ENCODE measurements at regions not wholly inside any gene's neighbourhood (a gene's known extent, or its start where the extent isn't known, plus 50 kb on each side); places are given as distances from the start of the nearest gene placed in this dataset.

- FAIRE-seq (no peak), DNase-seq (ENCODE audit: low read depth) (peak; percentile 50)
- no peaks in the 10 kb centered on the region for H3K27me3 ChIP-seq (ENCODE audit: control insufficient read depth, insufficient read depth, low read length)
- no peaks in the 10 kb centered on the region for H3K36me3 ChIP-seq (ENCODE audit: control insufficient read depth, insufficient read depth, low read length)
- no peak overlapping the region for H3K4me3 ChIP-seq (ENCODE audit: low read depth, low read length)
- TF ChIP-seq, protein P1, sequence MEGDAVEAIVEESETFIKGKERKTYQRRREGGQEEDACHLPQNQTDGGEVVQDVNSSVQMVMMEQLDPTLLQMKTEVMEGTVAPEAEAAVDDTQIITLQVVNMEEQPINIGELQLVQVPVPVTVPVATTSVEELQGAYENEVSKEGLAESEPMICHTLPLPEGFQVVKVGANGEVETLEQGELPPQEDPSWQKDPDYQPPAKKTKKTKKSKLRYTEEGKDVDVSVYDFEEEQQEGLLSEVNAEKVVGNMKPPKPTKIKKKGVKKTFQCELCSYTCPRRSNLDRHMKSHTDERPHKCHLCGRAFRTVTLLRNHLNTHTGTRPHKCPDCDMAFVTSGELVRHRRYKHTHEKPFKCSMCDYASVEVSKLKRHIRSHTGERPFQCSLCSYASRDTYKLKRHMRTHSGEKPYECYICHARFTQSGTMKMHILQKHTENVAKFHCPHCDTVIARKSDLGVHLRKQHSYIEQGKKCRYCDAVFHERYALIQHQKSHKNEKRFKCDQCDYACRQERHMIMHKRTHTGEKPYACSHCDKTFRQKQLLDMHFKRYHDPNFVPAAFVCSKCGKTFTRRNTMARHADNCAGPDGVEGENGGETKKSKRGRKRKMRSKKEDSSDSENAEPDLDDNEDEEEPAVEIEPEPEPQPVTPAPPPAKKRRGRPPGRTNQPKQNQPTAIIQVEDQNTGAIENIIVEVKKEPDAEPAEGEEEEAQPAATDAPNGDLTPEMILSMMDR (IDR thresholded peaks at IDR 0.05; ENCODE audit: insufficient read depth, low read length, severe bottlenecking), result no peak
Measured at GRCh38 chr3:56879436-56880215, 77.9 kb upstream of the ARHGEF3 start.

GRCh38 chr3:56878074-56878473, 76.3 kb upstream of the ARHGEF3 start:
- DNase-seq (ENCODE audit: low read depth) (no peak), FAIRE-seq (no peak)
- no peaks in the 10 kb centered on the region for H3K27me3 ChIP-seq (ENCODE audit: control insufficient read depth, insufficient read depth, low read length)
- no peak overlapping the region for H3K4me3 ChIP-seq (ENCODE audit: low read depth, low read length)
- TF ChIP-seq, protein P1 (IDR thresholded peaks at IDR 0.05; ENCODE audit: insufficient read depth, low read length, severe bottlenecking), result no peak
- no peaks in the 10 kb centered on the region for H3K36me3 ChIP-seq (ENCODE audit: control insufficient read depth, insufficient read depth, low read length)

- Histone ChIP-seq H3K27me3 (ENCODE audit: control insufficient read depth, insufficient read depth, low read length) (no peaks in the 10 kb centered on the region), H3K36me3 (ENCODE audit: control insufficient read depth, insufficient read depth, low read length) (no peaks in the 10 kb centered on the region), H3K4me3 (ENCODE audit: low read depth, low read length) (no peak overlapping the region)
- FAIRE-seq (no peak), DNase-seq (ENCODE audit: low read depth) (no peak)
- TF ChIP-seq, protein P1 (IDR thresholded peaks at IDR 0.05; ENCODE audit: insufficient read depth, low read length, severe bottlenecking), result no peak
Measured at GRCh38 chr3:56876916-56877315, 75.2 kb upstream of the ARHGEF3 start.

DNA sequence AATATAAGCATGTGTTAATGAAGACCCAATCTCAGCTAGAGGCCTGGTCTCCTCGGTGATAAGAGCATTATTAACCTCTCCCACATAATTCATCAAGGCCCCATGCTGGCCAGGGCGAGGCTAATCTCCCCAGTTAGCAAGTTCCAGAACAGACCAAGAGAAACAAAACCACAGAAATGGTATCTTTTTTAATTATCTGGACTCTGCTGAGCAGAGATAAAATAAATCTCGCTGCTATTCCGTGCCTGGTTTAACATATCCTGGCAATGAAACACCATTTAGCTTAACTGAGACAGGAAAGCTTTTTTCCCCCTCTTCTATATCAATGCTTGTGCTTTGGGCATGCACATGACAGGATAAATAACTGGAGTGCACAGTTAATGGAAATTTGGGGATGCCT, 72.5 kb upstream of the ARHGEF3 start:
- H3K4me3 ChIP-seq (ENCODE audit: low read depth, low read length), result no peak overlapping the region
- no peaks in the 10 kb centered on the region for H3K27me3 ChIP-seq (ENCODE audit: control insufficient read depth, insufficient read depth, low read length)
- TF ChIP-seq, protein P1 (IDR thresholded peaks at IDR 0.05; ENCODE audit: insufficient read depth, low read length, severe bottlenecking), result no peak
- DNase-seq (ENCODE audit: low read depth) (no peak), FAIRE-seq (no peak)
- no peaks in the 10 kb centered on the region for H3K36me3 ChIP-seq (ENCODE audit: control insufficient read depth, insufficient read depth, low read length)

GRCh38 chr3:56870436-56870835, 68.7 kb upstream of the ARHGEF3 start:
- TF ChIP-seq, protein P1 (IDR thresholded peaks at IDR 0.05; ENCODE audit: insufficient read depth, low read length, severe bottlenecking), result no peak
- DNase-seq (ENCODE audit: low read depth), result peak; percentile 25
- FAIRE-seq, result no peak

More at GRCh38 chr3:56870436-56870835, 68.7 kb upstream of the ARHGEF3 start:
- no peak overlapping the region for H3K4me3 ChIP-seq (ENCODE audit: low read depth, low read length)
- no peaks in the 10 kb centered on the region for H3K36me3 ChIP-seq (ENCODE audit: control insufficient read depth, insufficient read depth, low read length)
- H3K27me3 ChIP-seq (ENCODE audit: control insufficient read depth, insufficient read depth, low read length), result no peaks in the 10 kb centered on the region
